HG03457 (cell line): ENCODE measurements at regions not wholly inside any gene's neighbourhood (a gene's known extent, or its start where the extent isn't known, plus 50 kb on each side); places are given as distances from the start of the nearest gene placed in this dataset.

Experiments
- ATAC-seq: cut with Tn5 transposase; IDR thresholded peaks from one replicate; pipeline ENCODE4 v1.9.1; 2021; ENCODE audit warnings: moderate number of reproducible peaks; ENCODE audit not compliant: unreplicated experiment

DNA sequence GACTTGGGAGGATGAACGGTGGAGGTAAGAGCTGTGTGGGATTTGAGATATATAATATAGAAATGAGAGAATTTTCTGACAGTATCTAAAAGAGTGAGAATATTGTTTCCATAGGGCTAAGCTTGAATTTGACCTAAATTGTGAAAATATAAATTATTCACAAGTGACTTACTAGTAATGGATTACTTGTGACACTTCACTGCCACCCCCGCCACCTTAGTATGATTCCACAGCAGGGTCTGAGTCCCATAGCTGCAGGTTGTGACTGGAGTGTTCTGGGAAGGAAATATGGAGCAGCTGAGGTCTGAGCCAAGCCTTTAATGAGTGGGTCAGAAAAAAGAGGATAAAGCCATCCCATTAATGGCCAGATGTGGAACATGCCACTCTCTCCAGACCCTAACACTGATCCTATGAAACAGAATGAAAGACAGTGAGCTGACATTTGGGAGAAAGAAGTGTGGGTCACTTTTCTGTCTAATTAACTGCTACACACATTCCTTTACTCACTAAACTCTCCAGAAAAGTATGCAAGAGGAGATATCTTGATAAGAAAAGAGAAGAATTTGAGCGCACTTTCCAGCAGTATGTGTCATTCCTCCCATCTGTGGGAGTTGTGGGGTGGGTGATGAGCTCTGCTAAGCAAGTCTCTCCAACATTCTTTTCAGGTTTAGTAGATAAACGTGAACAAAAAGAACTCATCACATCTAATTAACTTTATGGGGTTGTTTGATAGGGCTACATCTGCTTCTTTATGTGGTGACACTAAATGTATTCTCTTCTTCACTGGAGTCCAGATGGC is 1193.4 kb downstream of the SORCS3 start:
- no peak for ATAC-seq

DNA sequence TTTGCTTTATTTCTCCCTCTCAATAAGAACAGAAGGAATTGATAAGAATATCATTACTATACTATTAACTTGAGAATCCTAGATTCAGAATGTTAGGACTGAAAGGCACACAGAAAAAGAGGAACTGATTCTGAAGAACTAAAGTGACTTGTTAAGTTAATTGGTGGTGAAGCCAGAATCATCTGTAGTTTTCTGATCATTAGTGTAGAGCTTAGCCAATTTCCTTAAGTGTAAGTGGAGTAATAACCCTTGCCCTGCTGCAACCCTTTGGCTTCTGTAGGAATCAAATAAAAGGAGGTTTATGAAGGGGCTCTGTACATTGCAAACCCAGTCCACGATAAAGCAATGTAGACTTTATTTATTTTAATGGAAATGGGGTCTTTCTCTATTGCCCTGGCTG is 1186.0 kb downstream of the SORCS3 start:
- no peak for ATAC-seq

DNA sequence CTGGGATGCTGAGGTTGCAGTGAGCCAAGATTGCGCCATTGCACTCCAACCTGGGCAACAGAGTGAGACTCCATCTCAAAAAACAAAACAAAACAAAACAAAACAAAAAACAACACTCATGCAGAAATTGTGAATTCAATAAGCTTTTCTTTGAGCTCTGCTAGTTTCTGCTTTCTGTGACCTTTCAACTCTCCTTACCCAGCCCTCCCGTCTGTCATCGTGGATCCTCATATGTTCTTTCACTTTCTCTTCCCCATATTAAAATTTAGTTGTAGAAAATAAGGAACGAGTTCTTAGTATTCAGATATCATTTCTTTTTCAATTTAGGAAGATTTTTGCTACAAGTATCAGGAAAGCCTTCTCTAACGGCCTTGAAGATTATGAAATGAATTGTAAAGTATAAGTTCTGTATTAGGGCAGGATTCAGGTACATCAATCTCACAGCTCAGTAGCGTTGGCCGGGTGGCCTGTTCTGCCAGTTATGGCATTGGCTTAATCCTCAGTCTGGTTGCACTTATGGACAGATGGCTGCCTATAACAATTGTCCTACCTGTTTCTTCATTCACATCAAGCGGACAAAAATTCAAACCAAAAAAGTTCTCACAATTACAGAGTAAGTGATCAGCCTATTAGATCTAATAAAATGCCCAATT is 1167.0 kb downstream of the SORCS3 start:
- no peak for ATAC-seq

DNA sequence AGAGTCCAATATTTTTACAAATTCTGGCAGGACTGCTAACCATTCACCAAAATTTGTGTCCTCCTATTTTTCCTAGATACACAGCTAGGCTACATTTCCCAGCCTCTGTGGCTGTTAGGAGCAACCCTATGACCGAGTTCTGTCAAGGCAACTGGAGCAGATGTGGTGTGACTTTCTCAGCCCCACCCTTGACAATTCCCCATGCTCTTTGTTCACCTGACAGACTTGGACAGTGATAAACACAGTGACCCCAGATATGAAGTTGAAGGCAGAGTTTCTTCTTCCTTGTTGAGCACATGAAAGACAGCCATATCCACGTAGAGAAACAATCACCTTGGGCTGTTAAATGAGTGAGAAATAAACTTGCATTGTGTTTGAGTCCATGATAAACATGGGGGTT is 1162.1 kb downstream of the SORCS3 start:
- ATAC-seq: no peak

DNA sequence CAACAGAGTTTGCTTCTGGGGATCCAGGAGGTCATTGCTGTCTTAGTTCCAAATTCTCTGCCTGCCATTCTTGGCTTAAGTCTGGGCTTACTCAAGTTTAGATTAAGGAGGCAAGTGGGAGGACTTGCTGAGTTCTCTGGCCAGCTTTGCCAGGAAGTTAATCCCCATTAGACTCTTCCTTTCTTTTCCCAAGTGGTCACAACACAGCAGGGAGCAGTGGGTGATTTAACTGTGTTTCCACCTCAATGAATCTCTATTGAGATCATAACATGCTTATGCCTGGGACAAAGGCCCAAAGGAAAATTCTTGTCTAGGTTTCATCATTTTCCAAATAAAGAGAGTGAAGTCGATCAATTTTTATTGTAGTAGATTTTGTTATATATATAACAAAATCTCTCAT is 1159.6 kb downstream of the SORCS3 start:
- ATAC-seq: no peak

DNA sequence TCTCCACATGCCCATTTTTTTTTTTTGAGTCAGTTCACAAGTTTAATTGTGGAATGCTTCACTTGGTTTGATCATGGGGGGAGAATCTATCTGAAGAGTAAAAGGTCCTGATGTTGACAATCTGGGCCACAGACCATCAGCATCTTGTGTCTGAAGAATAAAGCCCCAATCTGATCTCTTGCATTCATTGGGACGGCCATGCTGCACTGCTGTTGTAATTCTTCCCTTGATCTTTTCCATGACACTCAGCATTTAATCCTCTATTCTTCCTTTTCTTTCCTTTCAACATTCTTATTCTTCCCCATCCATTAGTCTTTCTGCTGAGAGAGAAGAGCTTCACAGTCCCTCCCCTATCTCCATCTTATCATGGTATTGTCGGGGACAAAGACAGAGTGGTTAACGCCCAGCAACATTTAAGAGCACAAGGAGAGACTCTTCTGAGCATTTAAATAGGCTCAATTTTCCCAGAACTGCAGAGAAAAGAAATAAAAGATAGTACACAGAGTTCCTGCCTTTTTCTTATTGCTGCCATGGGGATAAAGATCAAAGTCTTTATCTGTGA is 1157.3 kb downstream of the SORCS3 start:
- ATAC-seq: no peak

DNA sequence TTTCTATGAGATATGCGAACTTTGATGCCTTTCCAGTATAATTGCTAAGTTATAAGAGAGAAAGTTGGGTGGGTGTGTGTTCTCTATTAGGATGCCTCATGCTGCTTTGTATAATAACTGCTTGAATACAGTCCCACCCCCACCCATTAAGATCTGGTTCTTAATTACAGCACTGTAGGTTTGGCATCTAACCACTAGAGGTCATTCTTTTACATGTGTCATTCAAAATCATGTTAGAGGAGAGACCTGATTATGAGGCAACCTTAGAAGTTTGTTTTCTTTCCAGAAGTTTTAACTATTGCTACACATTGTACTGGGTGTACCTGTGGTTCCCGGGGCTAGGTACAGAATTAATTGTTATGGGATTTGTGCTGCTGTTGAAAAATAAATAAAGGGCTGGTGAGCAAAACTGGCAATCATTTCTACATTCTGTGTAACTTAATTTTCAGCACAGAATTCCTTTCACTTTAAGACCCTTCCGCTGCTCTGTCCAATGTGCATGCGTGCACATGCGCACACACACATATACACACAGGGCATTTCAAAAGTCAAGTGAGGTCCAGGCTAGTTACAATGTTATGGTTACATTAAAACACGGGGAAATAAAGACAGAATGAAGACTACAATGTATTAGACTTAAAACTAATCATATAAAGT is 1156.3 kb downstream of the SORCS3 start:
- ATAC-seq: no peak

DNA sequence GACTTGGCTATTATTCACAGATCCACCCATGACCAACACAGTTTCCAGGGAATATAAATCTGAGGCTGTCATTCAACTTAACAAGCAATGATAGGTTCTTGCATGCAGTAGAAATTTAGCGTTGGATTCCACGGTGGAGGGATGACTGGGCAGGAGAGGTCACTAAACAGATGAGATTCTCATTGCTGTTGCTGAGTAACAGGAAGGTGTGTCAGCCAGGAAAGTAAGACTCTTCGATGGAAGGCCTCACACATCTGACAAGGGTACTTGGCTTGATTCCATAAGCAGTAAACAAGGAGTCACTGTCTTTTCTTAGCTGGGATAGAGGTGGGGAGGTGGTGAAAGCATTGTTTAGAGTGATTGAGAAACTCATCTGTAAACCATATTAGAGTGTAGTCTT is 1152.0 kb downstream of the SORCS3 start:
- no peak for ATAC-seq

DNA sequence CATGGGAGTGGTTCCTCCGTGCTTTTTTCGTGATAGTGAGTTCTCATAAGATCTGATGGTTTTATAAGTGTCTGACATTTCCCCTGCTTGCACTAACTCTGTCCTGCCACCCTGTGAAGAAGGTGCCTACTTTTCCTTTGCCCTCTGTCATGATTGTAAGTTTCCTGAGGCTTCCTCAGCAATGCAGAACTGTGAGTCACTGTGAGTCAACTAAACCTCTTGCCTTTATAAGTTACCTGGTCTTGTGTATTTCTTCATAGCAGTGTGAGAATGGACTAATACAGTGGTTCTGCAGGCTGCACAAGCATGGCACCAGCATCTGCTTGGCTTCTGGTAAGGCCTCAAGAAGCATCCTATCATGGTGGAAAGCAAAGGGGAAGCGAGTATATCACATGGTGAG is 1144.6 kb downstream of the SORCS3 start:
- no peak for ATAC-seq

DNA sequence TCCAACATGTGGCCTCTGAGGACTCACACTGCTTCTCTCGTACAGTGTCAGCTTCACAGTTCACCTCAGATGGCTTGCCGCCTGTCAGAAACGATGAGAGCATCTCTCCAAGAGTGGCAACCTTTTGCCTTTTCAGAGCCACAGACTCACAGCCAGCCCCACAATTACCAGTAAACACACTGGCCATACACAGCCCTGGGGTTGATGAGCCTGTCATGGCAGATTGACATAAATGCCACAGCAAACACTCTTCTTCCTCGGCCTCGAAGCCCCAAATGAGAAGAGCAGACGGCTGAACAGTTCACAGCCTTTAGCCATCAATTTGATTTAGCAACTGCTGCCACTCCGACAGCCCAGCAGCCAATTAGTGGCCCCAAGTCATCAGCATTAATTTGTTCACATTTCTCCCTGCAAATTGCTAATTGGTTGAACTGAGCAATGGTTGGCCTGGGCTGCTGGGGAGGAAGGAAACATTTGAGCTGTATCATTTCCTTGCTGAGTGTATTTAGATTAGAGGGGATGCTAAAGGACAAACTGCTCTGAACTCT is 1142.9 kb downstream of the SORCS3 start:
- ATAC-seq: no peak

DNA sequence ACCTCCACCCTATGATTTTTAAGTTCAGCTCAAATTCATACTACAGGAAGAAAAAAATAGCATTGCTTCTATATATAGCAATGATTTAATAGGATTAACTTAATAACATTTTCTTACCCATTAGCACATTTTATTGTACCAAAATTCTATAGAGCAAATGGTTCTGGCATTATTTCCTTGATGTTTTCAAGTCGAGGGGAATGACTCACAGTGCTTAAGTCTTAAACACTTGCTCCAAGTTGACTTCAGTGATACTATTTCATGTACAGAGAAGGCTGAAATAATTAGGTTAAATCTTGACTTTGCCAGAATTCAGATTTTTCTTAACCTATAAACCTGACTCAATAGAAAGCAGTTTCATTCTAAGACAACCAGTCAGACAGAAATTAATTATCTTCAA is 1133.8 kb downstream of the SORCS3 start:
- no peak for ATAC-seq

DNA sequence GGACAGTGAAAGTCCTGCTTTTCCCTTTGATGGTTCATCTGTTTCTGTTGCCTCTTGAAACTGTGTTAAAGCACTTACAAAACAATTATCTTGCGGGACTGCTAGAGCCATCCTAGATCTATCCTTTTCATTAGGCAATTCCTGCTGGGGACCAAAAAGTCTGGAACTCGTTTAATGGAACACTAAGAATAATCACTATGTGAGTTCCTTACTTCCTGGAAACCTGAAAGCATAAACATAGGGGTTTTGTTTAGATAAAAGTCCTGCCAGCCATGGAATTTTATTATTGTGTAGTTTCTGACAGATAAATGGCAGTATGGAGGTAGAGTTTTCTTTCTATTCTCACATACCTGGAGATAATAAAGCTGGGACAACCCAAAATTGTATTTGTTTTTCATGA is 1133.3 kb downstream of the SORCS3 start:
- no peak for ATAC-seq

DNA sequence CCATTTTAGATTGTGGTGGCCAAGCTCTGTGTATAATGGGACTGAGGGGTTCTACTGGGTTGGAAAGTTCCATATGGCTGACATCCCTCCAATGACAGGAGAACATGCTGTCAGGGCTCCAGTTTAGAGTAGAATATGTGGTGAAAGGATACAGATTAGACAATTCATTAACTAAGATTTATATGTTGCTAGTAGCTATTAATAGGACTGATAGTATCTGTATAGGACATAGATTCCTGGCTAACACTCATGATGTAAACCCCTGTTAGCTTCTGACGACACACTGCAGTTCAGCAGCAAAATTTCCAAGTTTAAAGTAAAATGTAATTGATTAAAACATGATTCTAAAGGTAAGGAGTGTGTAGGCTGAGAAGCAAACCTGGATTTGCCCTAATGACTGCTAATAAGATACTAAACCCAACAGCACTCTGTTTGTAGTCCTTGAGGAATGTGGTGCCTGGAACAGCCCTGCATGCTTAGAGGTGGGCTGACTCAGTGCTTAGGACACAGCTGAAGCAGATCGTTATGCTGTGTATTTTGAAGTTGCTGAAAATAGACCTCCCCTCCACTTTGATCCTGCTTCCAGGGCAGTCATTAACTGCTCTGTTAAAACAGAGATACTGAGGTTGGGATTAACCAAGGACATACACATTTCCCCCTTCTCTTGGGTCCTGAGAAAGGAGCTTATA is 1129.6 kb downstream of the SORCS3 start:
- ATAC-seq: no peak

DNA sequence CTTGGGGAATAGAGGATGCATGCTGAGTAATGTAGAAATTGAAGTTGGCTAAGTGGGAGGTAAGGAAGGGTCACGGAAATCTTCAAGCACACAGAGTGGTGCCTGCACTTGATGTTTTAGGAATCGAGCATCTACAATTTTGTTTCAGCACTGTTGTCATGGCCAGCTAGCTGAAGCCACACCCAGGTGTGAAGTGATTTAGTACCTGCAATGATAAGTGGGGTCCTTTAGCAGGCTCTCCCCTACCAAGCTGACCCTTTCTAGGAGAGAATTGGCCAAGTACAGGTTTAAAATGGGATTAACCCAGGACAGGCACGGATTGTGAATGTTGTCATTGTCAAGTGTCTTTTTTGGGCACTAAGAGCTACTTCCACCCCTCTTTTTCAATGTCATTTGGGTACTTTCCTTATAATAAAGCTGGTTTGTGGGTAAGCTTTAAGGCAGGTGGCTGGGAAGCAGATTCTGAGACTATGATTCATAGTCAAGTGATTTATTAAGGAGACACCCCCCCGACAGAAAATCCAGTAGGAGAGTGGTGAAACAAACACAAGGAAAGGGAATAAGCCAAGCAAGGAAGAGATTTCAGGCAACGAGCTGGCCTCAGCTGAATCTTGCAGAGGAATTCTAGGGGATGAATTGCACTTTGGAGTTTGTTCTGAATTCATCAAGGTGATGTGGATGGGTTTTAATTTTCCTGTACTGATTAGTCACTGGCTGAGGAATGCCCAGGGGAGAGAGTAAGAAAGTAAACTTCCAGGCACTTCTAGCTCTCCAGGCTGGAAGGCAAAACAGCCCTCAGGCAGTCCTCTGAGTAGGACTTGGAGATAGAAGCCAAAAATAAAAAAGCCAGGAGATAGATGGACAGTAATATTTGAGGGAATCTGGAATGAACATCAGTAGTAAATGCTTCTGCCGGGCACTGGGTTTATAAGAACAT is 1128.4 kb downstream of the SORCS3 start:
- ATAC-seq: no peak

DNA sequence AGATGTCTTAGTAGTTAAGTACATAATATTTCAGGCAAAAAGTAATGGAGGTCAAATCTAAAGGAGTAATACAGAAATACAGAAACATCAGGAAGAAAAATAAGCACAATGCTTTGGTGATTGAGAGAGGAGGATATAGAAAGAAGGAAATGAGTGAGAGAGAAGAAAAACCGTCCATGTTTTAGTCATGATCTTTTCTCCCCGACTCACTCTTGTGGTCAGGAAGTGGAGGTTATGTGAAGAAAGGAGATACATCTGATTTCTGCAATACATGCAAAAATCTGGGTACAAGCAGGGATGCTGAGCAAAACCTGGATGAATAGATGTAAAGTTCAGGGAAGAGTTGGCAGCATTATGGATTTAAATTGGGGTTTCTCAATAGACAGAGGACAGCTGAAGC is 1122.5 kb downstream of the SORCS3 start:
- ATAC-seq: no peak

DNA sequence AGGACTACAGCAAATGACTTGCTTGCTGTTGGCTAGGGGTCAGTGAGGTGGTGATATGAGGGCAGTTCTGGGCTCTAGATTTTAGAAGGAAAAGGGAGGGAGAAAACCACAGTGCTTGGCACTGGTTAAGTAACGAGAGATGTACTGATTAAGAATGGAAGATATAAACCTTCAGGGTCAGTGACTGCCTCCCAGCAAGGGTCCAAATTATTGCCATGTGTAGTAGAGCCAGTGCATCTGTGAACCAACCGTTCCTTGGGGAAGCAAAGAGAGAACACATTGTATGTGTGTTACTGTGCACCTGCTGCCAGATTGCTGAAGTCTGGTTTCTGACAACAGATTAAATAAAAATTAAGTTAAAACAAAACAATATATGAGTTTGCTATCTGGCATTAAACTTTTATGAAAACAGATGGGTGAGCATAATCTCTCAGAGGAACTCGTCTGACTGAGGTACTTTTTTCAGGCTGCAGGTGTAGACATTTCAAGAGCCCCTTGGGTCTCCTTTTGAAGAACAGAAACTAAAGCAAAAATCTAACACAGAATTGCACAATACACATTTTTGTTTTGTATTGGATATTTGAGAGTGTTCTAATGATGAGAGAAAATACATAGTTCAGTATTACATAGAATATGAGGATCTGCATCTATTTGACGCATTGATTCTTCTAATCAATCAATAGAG is 1120.6 kb downstream of the SORCS3 start:
- ATAC-seq: no peak

DNA sequence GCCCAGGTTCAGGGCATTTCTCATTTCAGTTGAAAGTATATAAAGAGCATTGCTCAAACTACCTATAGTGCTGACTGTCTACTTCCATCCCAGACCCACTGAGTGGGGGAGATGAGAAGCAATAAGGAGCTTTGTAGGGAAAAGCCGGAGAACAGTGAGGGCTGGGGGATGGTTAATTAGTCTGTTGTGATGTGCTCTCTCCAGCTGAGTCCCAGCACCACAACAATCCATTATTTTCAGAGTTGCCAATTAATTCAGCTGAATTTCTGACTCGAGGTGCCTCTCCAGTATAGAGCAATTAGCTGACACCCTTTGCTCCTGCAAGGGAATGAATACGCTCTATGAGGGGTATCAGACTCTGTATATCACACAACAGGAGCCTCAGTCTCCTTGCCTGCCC is 1118.6 kb downstream of the SORCS3 start:
- ATAC-seq: no peak

DNA sequence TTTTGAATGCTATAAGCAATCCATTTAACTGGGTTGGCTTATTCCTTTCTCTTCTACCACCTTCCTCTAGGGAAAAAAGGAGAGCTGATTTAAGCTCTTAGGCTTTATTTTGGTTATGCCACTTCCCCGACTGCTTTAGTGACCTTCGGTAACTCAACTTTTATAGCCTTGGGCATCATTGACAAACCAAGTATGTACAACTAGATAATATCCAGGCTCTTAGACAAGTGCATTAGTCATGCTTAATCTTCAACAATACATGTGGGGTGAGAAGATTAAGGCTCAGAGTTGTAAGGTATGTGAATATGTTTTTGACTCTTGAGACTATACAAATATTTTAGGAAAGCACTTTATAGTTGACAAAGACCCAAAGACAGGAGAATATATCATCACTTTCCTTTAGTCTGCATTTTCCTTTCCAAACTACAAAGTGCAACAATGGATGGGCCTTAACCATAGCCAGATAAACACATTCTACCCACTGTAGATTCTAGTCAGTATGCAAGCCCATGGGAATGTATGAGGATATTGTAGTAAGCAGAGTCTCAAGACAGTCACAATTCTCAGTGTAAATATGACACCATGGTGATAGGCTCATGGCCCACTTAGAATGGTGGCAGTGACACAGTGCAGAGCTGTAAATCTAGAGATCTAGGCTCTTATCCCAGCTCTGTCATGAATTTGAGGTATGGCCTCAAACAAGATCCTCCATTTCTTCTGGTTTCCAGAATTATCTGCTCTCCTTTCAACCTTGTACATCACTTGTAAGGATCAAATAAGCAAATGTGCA is 1117.3 kb downstream of the SORCS3 start:
- ATAC-seq: no peak

DNA sequence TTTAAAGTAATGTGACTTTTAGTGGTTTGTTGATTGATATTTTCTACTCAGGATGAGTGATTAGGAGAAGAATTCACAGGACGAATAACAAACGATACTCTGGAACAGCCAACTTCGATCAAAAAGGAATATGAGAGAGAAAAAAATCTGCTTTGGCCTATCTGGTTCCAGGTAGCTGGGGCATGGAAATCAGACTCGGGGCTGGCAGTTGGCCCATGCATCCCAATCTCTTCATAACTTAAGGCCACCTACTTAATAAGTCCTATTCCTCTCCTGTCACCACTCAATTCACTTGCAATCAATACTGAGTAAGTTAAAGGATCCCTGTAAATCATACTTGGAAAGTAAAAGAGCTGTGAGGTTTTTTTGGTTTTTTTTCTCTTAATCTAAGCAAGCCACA is 1116.2 kb downstream of the SORCS3 start:
- ATAC-seq: no peak
